ENCODE measurements at regions not wholly inside any gene's neighbourhood (a gene's known extent, or its start where the extent isn't known, plus 50 kb on each side); places are given as distances from the start of the nearest gene placed in this dataset.

GRCh38 chr9:105994970-105995369, 300.6 kb downstream of the TMEM38B start (continued):
- TF ChIP-seq TOX (CRISPR knock-in tag; IDR thresholded peaks at IDR 0.05; ENCODE audit: borderline replicate concordance), result no peak

DNA sequence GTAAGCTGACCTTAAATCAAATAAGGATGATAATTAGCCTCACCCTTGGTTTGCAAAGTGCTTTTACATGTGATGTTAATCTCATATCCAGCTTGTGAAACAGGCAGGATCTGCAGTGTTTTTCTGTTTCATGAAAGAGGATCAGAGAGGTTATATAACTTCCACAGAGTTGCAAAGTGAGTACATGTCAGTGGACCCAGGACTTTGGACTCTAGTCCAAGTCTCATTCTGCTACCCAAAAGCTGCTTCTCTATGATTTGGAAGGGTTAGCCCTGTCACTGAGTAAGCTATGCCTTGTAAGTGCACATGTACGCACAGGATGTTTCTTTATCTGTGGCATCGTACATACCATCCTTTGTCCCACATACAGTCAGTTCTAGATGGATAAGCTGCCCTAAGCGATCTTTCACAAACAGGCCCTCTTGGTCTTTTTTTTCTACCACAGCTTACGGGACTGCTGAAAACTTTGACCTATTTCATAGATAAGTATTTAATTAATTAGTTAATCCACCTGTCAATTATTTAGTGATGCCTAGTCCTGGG, 322.9 kb downstream of the TMEM38B start:
- ATAC-seq, result no peak
- TF ChIP-seq ARNTL (CRISPR knock-in tag; IDR thresholded peaks at IDR 0.05; ENCODE audit: borderline replicate concordance, low read depth) (no peak), RARB (CRISPR knock-in tag; IDR thresholded peaks at IDR 0.05) (no peak), ZNF8 (CRISPR knock-in tag; IDR thresholded peaks at IDR 0.05) (no peak), ZNF565 (CRISPR knock-in tag; conservative IDR thresholded peaks at IDR 0.05; ENCODE audit: low read depth) (no peak), ZC3H10 (CRISPR knock-in tag; IDR thresholded peaks at IDR 0.05) (no peak), ZFP30 (CRISPR knock-in tag; IDR thresholded peaks at IDR 0.05) (no peak), SNAI2 (CRISPR knock-in tag; IDR thresholded peaks at IDR 0.05) (no peak), OSR1 (CRISPR knock-in tag; IDR thresholded peaks at IDR 0.05) (no peak), GLIS3 (CRISPR knock-in tag; IDR thresholded peaks at IDR 0.05) (no peak), TCF4 (CRISPR knock-in tag; IDR thresholded peaks at IDR 0.05; ENCODE audit: borderline replicate concordance) (no peak), PPARA (CRISPR knock-in tag; IDR thresholded peaks at IDR 0.05; ENCODE audit: borderline replicate concordance) (no peak), TOX (CRISPR knock-in tag; IDR thresholded peaks at IDR 0.05; ENCODE audit: borderline replicate concordance) (no peak), ZNF70 (CRISPR knock-in tag; IDR thresholded peaks at IDR 0.05) (no peak), ESRRG (CRISPR knock-in tag; IDR thresholded peaks at IDR 0.05) (no peak)
- TF ChIP-seq, protein P1, sequence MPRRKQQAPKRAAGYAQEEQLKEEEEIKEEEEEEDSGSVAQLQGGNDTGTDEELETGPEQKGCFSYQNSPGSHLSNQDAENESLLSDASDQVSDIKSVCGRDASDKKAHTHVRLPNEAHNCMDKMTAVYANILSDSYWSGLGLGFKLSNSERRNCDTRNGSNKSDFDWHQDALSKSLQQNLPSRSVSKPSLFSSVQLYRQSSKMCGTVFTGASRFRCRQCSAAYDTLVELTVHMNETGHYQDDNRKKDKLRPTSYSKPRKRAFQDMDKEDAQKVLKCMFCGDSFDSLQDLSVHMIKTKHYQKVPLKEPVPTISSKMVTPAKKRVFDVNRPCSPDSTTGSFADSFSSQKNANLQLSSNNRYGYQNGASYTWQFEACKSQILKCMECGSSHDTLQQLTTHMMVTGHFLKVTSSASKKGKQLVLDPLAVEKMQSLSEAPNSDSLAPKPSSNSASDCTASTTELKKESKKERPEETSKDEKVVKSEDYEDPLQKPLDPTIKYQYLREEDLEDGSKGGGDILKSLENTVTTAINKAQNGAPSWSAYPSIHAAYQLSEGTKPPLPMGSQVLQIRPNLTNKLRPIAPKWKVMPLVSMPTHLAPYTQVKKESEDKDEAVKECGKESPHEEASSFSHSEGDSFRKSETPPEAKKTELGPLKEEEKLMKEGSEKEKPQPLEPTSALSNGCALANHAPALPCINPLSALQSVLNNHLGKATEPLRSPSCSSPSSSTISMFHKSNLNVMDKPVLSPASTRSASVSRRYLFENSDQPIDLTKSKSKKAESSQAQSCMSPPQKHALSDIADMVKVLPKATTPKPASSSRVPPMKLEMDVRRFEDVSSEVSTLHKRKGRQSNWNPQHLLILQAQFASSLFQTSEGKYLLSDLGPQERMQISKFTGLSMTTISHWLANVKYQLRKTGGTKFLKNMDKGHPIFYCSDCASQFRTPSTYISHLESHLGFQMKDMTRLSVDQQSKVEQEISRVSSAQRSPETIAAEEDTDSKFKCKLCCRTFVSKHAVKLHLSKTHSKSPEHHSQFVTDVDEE (CRISPR knock-in tag; IDR thresholded peaks at IDR 0.05), result no peak
- TF ChIP-seq, protein P2, sequence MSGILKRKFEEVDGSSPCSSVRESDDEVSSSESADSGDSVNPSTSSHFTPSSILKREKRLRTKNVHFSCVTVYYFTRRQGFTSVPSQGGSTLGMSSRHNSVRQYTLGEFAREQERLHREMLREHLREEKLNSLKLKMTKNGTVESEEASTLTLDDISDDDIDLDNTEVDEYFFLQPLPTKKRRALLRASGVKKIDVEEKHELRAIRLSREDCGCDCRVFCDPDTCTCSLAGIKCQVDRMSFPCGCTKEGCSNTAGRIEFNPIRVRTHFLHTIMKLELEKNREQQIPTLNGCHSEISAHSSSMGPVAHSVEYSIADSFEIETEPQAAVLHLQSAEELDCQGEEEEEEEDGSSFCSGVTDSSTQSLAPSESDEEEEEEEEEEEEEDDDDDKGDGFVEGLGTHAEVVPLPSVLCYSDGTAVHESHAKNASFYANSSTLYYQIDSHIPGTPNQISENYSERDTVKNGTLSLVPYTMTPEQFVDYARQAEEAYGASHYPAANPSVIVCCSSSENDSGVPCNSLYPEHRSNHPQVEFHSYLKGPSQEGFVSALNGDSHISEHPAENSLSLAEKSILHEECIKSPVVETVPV (CRISPR knock-in tag; IDR thresholded peaks at IDR 0.05), result no peak
- TF ChIP-seq, protein P3, sequence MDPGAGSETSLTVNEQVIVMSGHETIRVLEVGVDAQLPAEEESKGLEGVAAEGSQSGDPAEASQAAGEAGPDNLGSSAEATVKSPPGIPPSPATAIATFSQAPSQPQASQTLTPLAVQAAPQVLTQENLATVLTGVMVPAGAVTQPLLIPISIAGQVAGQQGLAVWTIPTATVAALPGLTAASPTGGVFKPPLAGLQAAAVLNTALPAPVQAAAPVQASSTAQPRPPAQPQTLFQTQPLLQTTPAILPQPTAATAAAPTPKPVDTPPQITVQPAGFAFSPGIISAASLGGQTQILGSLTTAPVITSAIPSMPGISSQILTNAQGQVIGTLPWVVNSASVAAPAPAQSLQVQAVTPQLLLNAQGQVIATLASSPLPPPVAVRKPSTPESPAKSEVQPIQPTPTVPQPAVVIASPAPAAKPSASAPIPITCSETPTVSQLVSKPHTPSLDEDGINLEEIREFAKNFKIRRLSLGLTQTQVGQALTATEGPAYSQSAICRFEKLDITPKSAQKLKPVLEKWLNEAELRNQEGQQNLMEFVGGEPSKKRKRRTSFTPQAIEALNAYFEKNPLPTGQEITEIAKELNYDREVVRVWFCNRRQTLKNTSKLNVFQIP (CRISPR knock-in tag; IDR thresholded peaks at IDR 0.05; ENCODE audit: borderline replicate concordance, low read depth), result no peak
- TF ChIP-seq, protein P4, sequence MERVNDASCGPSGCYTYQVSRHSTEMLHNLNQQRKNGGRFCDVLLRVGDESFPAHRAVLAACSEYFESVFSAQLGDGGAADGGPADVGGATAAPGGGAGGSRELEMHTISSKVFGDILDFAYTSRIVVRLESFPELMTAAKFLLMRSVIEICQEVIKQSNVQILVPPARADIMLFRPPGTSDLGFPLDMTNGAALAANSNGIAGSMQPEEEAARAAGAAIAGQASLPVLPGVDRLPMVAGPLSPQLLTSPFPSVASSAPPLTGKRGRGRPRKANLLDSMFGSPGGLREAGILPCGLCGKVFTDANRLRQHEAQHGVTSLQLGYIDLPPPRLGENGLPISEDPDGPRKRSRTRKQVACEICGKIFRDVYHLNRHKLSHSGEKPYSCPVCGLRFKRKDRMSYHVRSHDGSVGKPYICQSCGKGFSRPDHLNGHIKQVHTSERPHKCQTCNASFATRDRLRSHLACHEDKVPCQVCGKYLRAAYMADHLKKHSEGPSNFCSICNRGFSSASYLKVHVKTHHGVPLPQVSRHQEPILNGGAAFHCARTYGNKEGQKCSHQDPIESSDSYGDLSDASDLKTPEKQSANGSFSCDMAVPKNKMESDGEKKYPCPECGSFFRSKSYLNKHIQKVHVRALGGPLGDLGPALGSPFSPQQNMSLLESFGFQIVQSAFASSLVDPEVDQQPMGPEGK (CRISPR knock-in tag; IDR thresholded peaks at IDR 0.05; ENCODE audit: borderline replicate concordance), result no peak

GRCh38 chr9:106019039-106019680, 324.8 kb downstream of the TMEM38B start:
- ATAC-seq, result no peak
- TF ChIP-seq ARNTL (CRISPR knock-in tag; IDR thresholded peaks at IDR 0.05; ENCODE audit: borderline replicate concordance, low read depth) (no peak), PPARA (CRISPR knock-in tag; IDR thresholded peaks at IDR 0.05; ENCODE audit: borderline replicate concordance) (no peak), ZC3H10 (CRISPR knock-in tag; IDR thresholded peaks at IDR 0.05) (no peak), ZNF565 (CRISPR knock-in tag; conservative IDR thresholded peaks at IDR 0.05; ENCODE audit: low read depth) (no peak), ZNF70 (CRISPR knock-in tag; IDR thresholded peaks at IDR 0.05) (no peak), GLIS3 (CRISPR knock-in tag; IDR thresholded peaks at IDR 0.05) (no peak), RARB (CRISPR knock-in tag; IDR thresholded peaks at IDR 0.05) (no peak), BACH2 (CRISPR knock-in tag; IDR thresholded peaks at IDR 0.05; ENCODE audit: borderline replicate concordance) (no peak)
- TF ChIP-seq, protein P3 (CRISPR knock-in tag; IDR thresholded peaks at IDR 0.05; ENCODE audit: borderline replicate concordance, low read depth), result no peak
